Naive thymus-derived CD8-positive, alpha-beta T cell (primary cell): ENCODE measurements at regions not wholly inside any gene's neighbourhood (a gene's known extent, or its start where the extent isn't known, plus 50 kb on each side); places are given as distances from the start of the nearest gene placed in this dataset.

Source experiments
- ATAC-seq, 2 donors: fragments of 150-1000 bp; cut with Tn5 transposase in 1 of 2; sonication (Bioruptor Pico), chemical (Tn5 transposase) in 1 of 2; 1 replicate in 1 of 2; 2 replicates in 1 of 2; pipeline ENCODE4 v1.10.0; 2021; ENCODE audit warnings: mild to moderate bottlenecking in 2 of 2, moderate library complexity in 2 of 2
- POLR2A ChIA-PET: fragments of 350-600 bp; sonication (Branson Sonifier 250); formaldehyde crosslinking; loops from one replicate; lab custom pipeline; 2021; ENCODE audit warnings: antibody characterized with exemption; lab: Charles Lee
- DNase-seq, 10 donors: peaks; one replicate each; pipeline versions ENCODE4 v3.0.0 to v3.0.0-alpha.2; 2020 to 2022
- H3K27ac Mint-ChIP-seq, 10 donors: one replicate each; pipeline ENCODE4 v1.8.0; 2020 to 2022; ENCODE audit warnings: mild to moderate bottlenecking in 10 of 10, mixed read lengths in 10 of 10, moderate library complexity in 4 of 10, inconsistent platforms in 1 of 10
- H3K27me3 Mint-ChIP-seq, 5 donors: one replicate each; pipeline ENCODE4 v1.8.0; 2021 to 2022; ENCODE audit warnings: mixed read lengths in 5 of 5
- H3K36me3 Mint-ChIP-seq, 3 donors: one replicate each; pipeline ENCODE4 v1.8.0; 2020 to 2022; ENCODE audit warnings: mixed read lengths in 3 of 3, mild to moderate bottlenecking in 2 of 3, inconsistent platforms in 1 of 3
- H3K4me1 Mint-ChIP-seq, 4 donors: one replicate each; pipeline ENCODE4 v1.8.0; 2021 to 2022; ENCODE audit warnings: mixed read lengths in 4 of 4
- H3K4me3 Mint-ChIP-seq, 10 donors: one replicate each; pipeline ENCODE4 v1.8.0; 2020 to 2022; ENCODE audit warnings: mild to moderate bottlenecking in 10 of 10, mixed read lengths in 10 of 10, moderate library complexity in 6 of 10, inconsistent platforms in 1 of 10
- H3K9me3 Mint-ChIP-seq, 9 donors: one replicate each; pipeline ENCODE4 v1.8.0; 2020 to 2022; ENCODE audit warnings: mixed read lengths in 9 of 9, mild to moderate bottlenecking in 3 of 9, inconsistent platforms in 1 of 9, moderate library complexity in 1 of 9

GRCh38 chr5:158163451-158164295 is 304.7 kb upstream of the CLINT1 start:
- Mint-ChIP-seq H3K27me3 (peaks cover 0 to 13% (median 3%) of the 10 kb centered on the region in 5 donors), H3K9me3 (no peaks in the 10 kb centered on the region), H3K36me3 (no peaks in the 10 kb centered on the region)

GRCh38 chr5:158162479-158163034 is 303.6 kb upstream of the CLINT1 start:
- POLR2A ChIA-PET = interaction anchor here (0.7 kb wide), 1 partner anchor 31 kb away, joined by 6 read pairs; no protein-coding TSS in a partner anchor
- no peaks in the 10 kb centered on the region for H3K4me1 Mint-ChIP-seq
- H3K9me3 Mint-ChIP-seq = no peaks in the 10 kb centered on the region
- no peak for ATAC-seq
- H3K27ac Mint-ChIP-seq = no peak overlapping the region
- no peaks in the 10 kb centered on the region for H3K36me3 Mint-ChIP-seq
- H3K4me3 Mint-ChIP-seq = no peak overlapping the region
- H3K27me3 Mint-ChIP-seq = peaks cover 0 to 13% (median 3%) of the 10 kb centered on the region in 5 donors
- DNase-seq = no peak

More at GRCh38 chr5:158163451-158164295, 304.7 kb upstream of the CLINT1 start:
- POLR2A ChIA-PET = interaction anchor here (0.7 kb wide), 1 partner anchor 32 kb away, joined by 6 read pairs; no protein-coding TSS in a partner anchor
- Mint-ChIP-seq H3K4me3 (no peak overlapping the region), H3K4me1 (no peaks in the 10 kb centered on the region), H3K27ac (no peak overlapping the region)
- no peak for ATAC-seq
- DNase-seq = no peak

- no peak for ATAC-seq
- H3K9me3 Mint-ChIP-seq = no peaks in the 10 kb centered on the region
- H3K36me3 Mint-ChIP-seq = no peaks in the 10 kb centered on the region
- no peaks in the 10 kb centered on the region for H3K4me1 Mint-ChIP-seq
- POLR2A ChIA-PET = no interaction called here
- H3K27ac Mint-ChIP-seq = no peak overlapping the region
- no peak for DNase-seq
- H3K4me3 Mint-ChIP-seq = no peak overlapping the region
- peaks cover under 1 to 16% (median 3%) of the 10 kb centered on the region in 5 donors for H3K27me3 Mint-ChIP-seq
Measured at GRCh38 chr5:158162026-158162425, 303.1 kb upstream of the CLINT1 start.

- Mint-ChIP-seq H3K27me3 (peaks cover 1 to 10% (median 5%) of the 10 kb centered on the region in 5 donors), H3K4me3 (no peak overlapping the region), H3K9me3 (no peaks in the 10 kb centered on the region), H3K4me1 (no peaks in the 10 kb centered on the region), H3K27ac (no peak overlapping the region), H3K36me3 (no peaks in the 10 kb centered on the region)
- DNase-seq = no peak
- POLR2A ChIA-PET = no interaction called here
- no peak for ATAC-seq
Measured at GRCh38 chr5:158159621-158160020, 300.7 kb upstream of the CLINT1 start.

GRCh38 chr5:158155811-158156505 is 297.0 kb upstream of the CLINT1 start:
- Mint-ChIP-seq H3K27ac (no peak overlapping the region), H3K9me3 (no peaks in the 10 kb centered on the region)
- no peak for ATAC-seq

GRCh38 chr5:158155067-158155466 is 296.1 kb upstream of the CLINT1 start:
- Mint-ChIP-seq H3K36me3 (no peaks in the 10 kb centered on the region), H3K9me3 (no peaks in the 10 kb centered on the region), H3K4me3 (no peak overlapping the region), H3K4me1 (no peaks in the 10 kb centered on the region), H3K27ac (no peak overlapping the region), H3K27me3 (peaks cover 1 to 18% (median 8%) of the 10 kb centered on the region in 5 donors)
- DNase-seq = no peak
- ATAC-seq = no peak
- POLR2A ChIA-PET = no interaction called here

More at GRCh38 chr5:158155811-158156505, 297.0 kb upstream of the CLINT1 start:
- Mint-ChIP-seq H3K27me3 (peaks cover 1 to 18% (median 8%) of the 10 kb centered on the region in 5 donors), H3K4me3 (no peak overlapping the region), H3K36me3 (no peaks in the 10 kb centered on the region), H3K4me1 (no peaks in the 10 kb centered on the region)
- POLR2A ChIA-PET = no interaction called here
- no peak for DNase-seq

GRCh38 chr5:158154226-158155005 is 295.5 kb upstream of the CLINT1 start:
- Mint-ChIP-seq H3K27me3 (peaks cover 1 to 18% (median 8%) of the 10 kb centered on the region in 5 donors), H3K9me3 (no peaks in the 10 kb centered on the region), H3K27ac (no peak overlapping the region), H3K36me3 (no peaks in the 10 kb centered on the region), H3K4me1 (no peaks in the 10 kb centered on the region), H3K4me3 (no peak overlapping the region)
- ATAC-seq (no peak), DNase-seq (no peak)
- POLR2A ChIA-PET = no interaction called here

GRCh38 chr5:158153508-158153907 is 294.6 kb upstream of the CLINT1 start:
- no peaks in the 10 kb centered on the region for H3K36me3 Mint-ChIP-seq
- DNase-seq = no peak
- POLR2A ChIA-PET = no interaction called here
- peaks cover 1 to 18% (median 8%) of the 10 kb centered on the region in 5 donors for H3K27me3 Mint-ChIP-seq
- no peak for ATAC-seq
- no peaks in the 10 kb centered on the region for H3K9me3 Mint-ChIP-seq
- H3K27ac Mint-ChIP-seq = no peak overlapping the region
- no peak overlapping the region for H3K4me3 Mint-ChIP-seq
- H3K4me1 Mint-ChIP-seq = no peaks in the 10 kb centered on the region

GRCh38 chr5:158152136-158152535 is 293.2 kb upstream of the CLINT1 start:
- DNase-seq = no peak
- H3K4me1 Mint-ChIP-seq = peaks cover 0 to 2% (median 0%) of the 10 kb centered on the region in 4 donors
- no peak for ATAC-seq
- H3K36me3 Mint-ChIP-seq = no peaks in the 10 kb centered on the region
- H3K9me3 Mint-ChIP-seq = no peaks in the 10 kb centered on the region
- H3K27me3 Mint-ChIP-seq = peaks cover 1 to 12% (median 8%) of the 10 kb centered on the region in 5 donors
- H3K4me3 Mint-ChIP-seq = no peak overlapping the region
- H3K27ac Mint-ChIP-seq = no peak overlapping the region
- POLR2A ChIA-PET = no interaction called here

GRCh38 chr5:158147227-158147626 is 288.3 kb upstream of the CLINT1 start:
- ATAC-seq (no peak), DNase-seq (no peak)
- H3K9me3 Mint-ChIP-seq = no peaks in the 10 kb centered on the region
- no peak overlapping the region for H3K4me3 Mint-ChIP-seq
- POLR2A ChIA-PET = no interaction called here
- H3K36me3 Mint-ChIP-seq = no peaks in the 10 kb centered on the region
- H3K27ac Mint-ChIP-seq = no peak overlapping the region
- peaks cover 0 to 2% (median 0%) of the 10 kb centered on the region in 4 donors for H3K4me1 Mint-ChIP-seq
- H3K27me3 Mint-ChIP-seq = peaks cover 0 to 3% (median 0%) of the 10 kb centered on the region in 5 donors

- POLR2A ChIA-PET = no interaction called here
- DNase-seq = no peak
- no peak for ATAC-seq
- Mint-ChIP-seq H3K9me3 (no peaks in the 10 kb centered on the region), H3K27me3 (no peaks in the 10 kb centered on the region), H3K4me1 (peaks cover 0 to 2% (median 0%) of the 10 kb centered on the region in 4 donors), H3K4me3 (no peak overlapping the region), H3K36me3 (no peaks in the 10 kb centered on the region), H3K27ac (no peak overlapping the region)
Measured at GRCh38 chr5:158145827-158146226, 286.9 kb upstream of the CLINT1 start.

GRCh38 chr5:158143081-158143480 is 284.1 kb upstream of the CLINT1 start:
- Mint-ChIP-seq H3K27ac (no peak overlapping the region), H3K36me3 (no peaks in the 10 kb centered on the region), H3K27me3 (peaks cover 0 to 4% (median 0%) of the 10 kb centered on the region in 5 donors), H3K9me3 (no peaks in the 10 kb centered on the region), H3K4me1 (peaks cover 0 to under 1% (median 0%) of the 10 kb centered on the region in 4 donors), H3K4me3 (no peak overlapping the region)
- POLR2A ChIA-PET = no interaction called here
- DNase-seq = no peak
- ATAC-seq = no peak
